ENCODE measurements at regions not wholly inside any gene's neighbourhood (a gene's known extent, or its start where the extent isn't known, plus 50 kb on each side); places are given as distances from the start of the nearest gene placed in this dataset.

GRCh38 chr4:37130465-37130864, 114.1 kb upstream of the NWD2 start:
- Histone ChIP-seq H3K4me3 (ENCODE audit: low read depth, low read length) (no peak overlapping the region), H3K36me3 (ENCODE audit: control insufficient read depth in 2 of 2, insufficient read depth in 1 of 2, low read length in 2 of 2) (no peaks in the 10 kb centered on the region), H3K27ac (ENCODE audit: extremely low read depth, low read depth, low read length) (no peak overlapping the region), H3K9me3 (ENCODE audit: control insufficient read depth, insufficient read depth, low read depth, low read length) (no peaks in the 10 kb centered on the region), H3K4me1 (ENCODE audit: control insufficient read depth, insufficient read depth, low read length) (no peaks in the 10 kb centered on the region)
- no peak for TF ChIP-seq RBAK (tag by site-specific recombination; IDR thresholded peaks at IDR 0.05)
- no peak for TF ChIP-seq ZBTB21 (tag by site-specific recombination; IDR thresholded peaks at IDR 0.05)
- TF ChIP-seq ZNF366 (tag by site-specific recombination; conservative IDR thresholded peaks at IDR 0.05), result no peak
- no peak for TF ChIP-seq ZNF114 (tag by site-specific recombination; IDR thresholded peaks at IDR 0.05)
- no peak for TF ChIP-seq ZNF510 (tag by site-specific recombination; IDR thresholded peaks at IDR 0.05; ENCODE audit: insufficient replicate concordance)
- no peak for TF ChIP-seq IKZF3 (tag by site-specific recombination; IDR thresholded peaks at IDR 0.05)
- TF ChIP-seq ZNF280D (tag by site-specific recombination; IDR thresholded peaks at IDR 0.05), result no peak
- no peak for TF ChIP-seq ZNF19 (tag by site-specific recombination; IDR thresholded peaks at IDR 0.05; ENCODE audit: low read depth)
- no peak for TF ChIP-seq ZFHX2 (tag by site-specific recombination; conservative IDR thresholded peaks at IDR 0.05)
- TF ChIP-seq INSM2 (tag by site-specific recombination; IDR thresholded peaks at IDR 0.05), result no peak
- no peak for TF ChIP-seq ZNF560 (tag by site-specific recombination; IDR thresholded peaks at IDR 0.05; ENCODE audit: borderline replicate concordance)
- TF ChIP-seq ZNF518A (tag by site-specific recombination; conservative IDR thresholded peaks at IDR 0.05; ENCODE audit: low read depth), result no peak
- TF ChIP-seq ZNF155 (tag by site-specific recombination; IDR thresholded peaks at IDR 0.05), result no peak
- TF ChIP-seq SCRT2 (tag by site-specific recombination; IDR thresholded peaks at IDR 0.05), result no peak
- TF ChIP-seq ZFP37 (tag by site-specific recombination; IDR thresholded peaks at IDR 0.05), result no peak
- TF ChIP-seq KLF10 (tag by site-specific recombination; IDR thresholded peaks at IDR 0.05), result no peak
- TF ChIP-seq HOXD13 (CRISPR knock-in tag; IDR thresholded peaks at IDR 0.05; ENCODE audit: borderline replicate concordance), result no peak
- TF ChIP-seq ZFP3 (tag by site-specific recombination; IDR thresholded peaks at IDR 0.05; ENCODE audit: low read depth), result no peak
- TF ChIP-seq ZNF23 (tag by site-specific recombination; IDR thresholded peaks at IDR 0.05; ENCODE audit: borderline replicate concordance), result no peak
- no peak for TF ChIP-seq ZBTB8A (tag by site-specific recombination; IDR thresholded peaks at IDR 0.05)
- ChIA-PET POLR2A (no interaction called here), CTCF (no interaction called here)

Data from HEK293 (cell line).